Activated T-helper 2 cell treated with anti-CD3 and anti-CD28 coated beads, Interferon-gamma antibody, Interleukin-2, Interleukin-4, amounts not matched to agents 10 μg/mL and 5 μg/mL and 100 μg/mL, durations not matched to agents 14 hours and 24 hours and 36 hours (primary cell): ENCODE measurements at regions not wholly inside any gene's neighbourhood (a gene's known extent, or its start where the extent isn't known, plus 50 kb on each side); places are given as distances from the start of the nearest gene placed in this dataset.
"Not testable (repeated sequence)": the region's sequence is repeated elsewhere in the genome, so short reads cannot be mapped to it uniquely, and the experiment has no call there.

Source experiments
- DNase-seq: peaks from one replicate; pipeline ENCODE4 v3.0.0; 2021; ENCODE audit warnings: low spot score
- H3K27ac Mint-ChIP-seq: one replicate; pipeline ENCODE4 v1.8.0; 2021; ENCODE audit warnings: mixed read lengths
- H3K27me3 Mint-ChIP-seq: one replicate; pipeline ENCODE4 v1.8.0; 2021; ENCODE audit warnings: low read depth, mixed read lengths
- H3K36me3 Mint-ChIP-seq: one replicate; pipeline ENCODE4 v1.8.0; 2021; ENCODE audit warnings: low read depth, mixed read lengths
- H3K4me1 Mint-ChIP-seq: one replicate; pipeline ENCODE4 v1.8.0; 2021; ENCODE audit warnings: low read depth, mixed read lengths
- H3K4me3 Mint-ChIP-seq: one replicate; pipeline ENCODE4 v1.8.0; 2021; ENCODE audit warnings: low read depth, mild to moderate bottlenecking, moderate library complexity, mixed read lengths
- H3K9me3 Mint-ChIP-seq: one replicate; pipeline ENCODE4 v1.8.0; 2021; ENCODE audit warnings: mixed read lengths
- intact Hi-C: fragments of 100-400 bp; cut with micrococcal nuclease; formaldehyde crosslinking; loops from one replicate; pipeline ENCODE4 v1.15.1; 2023

DNA sequence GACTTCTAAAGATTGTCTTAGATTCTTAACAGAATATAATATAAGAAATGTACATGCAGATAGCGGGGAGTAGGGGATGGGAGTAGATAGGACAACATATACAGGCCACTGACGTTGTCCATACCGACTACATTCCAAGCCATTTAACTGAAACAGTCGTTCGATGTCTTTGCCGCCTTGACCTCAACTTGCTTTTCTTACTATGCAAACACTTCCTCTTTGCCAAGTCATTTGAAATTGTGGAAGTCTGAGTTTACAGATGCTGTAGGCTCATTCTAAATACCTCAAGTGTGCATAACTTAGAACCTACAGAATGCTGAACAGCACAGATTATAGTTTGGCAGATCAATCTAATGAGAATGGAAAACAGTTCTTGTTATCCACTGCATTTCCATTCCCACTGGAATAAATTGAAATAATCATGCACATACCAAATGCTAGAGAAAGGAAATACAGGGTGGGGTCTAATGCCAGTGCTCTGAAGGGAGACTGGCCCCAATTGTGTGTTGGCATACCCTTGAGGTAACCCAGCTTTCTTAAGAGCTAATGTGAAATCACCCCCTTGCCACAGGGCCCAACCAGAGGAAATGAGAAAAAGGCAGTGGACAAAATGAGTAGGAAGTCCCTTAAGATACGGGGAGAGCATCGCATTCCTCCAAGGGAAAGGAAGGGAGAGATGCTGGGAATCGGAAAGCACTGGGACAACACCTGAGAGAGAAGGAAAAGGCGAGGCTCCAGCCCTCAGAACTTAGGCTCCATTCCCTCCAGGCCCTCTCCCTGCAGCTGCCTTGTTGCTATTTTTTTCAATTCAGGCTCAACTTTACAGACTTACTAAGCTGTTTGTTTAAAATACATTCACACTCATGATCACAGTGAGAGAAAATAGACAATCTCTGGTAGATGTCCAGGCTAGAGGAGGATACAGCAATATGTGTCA, 380.9 kb upstream of the TMTC1 start:
- H3K4me1 Mint-ChIP-seq = no peaks in the 10 kb centered on the region
- no peak for DNase-seq
- no peaks in the 10 kb centered on the region for H3K36me3 Mint-ChIP-seq
- H3K27me3 Mint-ChIP-seq = peaks cover 1% of the 10 kb centered on the region
- no peaks in the 10 kb centered on the region for H3K9me3 Mint-ChIP-seq
- H3K4me3 Mint-ChIP-seq = no peak overlapping the region
- intact Hi-C loops = no loop called here
- H3K27ac Mint-ChIP-seq = no peak overlapping the region

DNA sequence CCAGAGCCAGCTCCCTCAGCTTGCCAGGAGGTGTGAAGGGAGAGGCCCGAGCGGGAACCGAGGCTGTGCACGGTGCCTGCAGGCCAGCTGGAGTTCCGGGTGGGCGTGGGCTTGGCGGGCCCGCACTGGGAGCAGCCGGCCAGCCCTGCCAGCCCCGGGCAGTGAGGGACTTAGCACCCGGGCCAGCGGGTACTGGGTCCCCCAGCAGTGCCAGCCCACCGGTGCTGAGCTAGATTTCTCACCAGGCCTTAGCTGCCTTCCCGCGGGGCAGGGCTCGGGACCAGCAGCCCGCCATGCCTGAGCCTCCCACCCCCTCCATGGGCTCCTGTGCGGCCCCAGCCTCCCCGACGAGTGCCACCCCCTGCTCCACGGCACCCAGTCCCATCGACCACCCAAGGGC, 373.1 kb upstream of the TMTC1 start:
- H3K27ac Mint-ChIP-seq, intact Hi-C loops, H3K27me3 Mint-ChIP-seq, H3K36me3 Mint-ChIP-seq, H3K4me1 Mint-ChIP-seq, DNase-seq, H3K4me3 Mint-ChIP-seq: not testable (repeated sequence)
- H3K9me3 Mint-ChIP-seq = peaks cover 13% of the 10 kb centered on the region

GRCh38 chr12:30155001-30155730, 371.4 kb upstream of the TMTC1 start:
- Mint-ChIP-seq H3K9me3 (peaks cover 17% of the 10 kb centered on the region), H3K4me3 (no peak overlapping the region), H3K36me3 (no peaks in the 10 kb centered on the region), H3K4me1 (no peaks in the 10 kb centered on the region), H3K27ac (no peak overlapping the region), H3K27me3 (no peaks in the 10 kb centered on the region)
- no peak for DNase-seq
- intact Hi-C loops = no loop called here

DNA sequence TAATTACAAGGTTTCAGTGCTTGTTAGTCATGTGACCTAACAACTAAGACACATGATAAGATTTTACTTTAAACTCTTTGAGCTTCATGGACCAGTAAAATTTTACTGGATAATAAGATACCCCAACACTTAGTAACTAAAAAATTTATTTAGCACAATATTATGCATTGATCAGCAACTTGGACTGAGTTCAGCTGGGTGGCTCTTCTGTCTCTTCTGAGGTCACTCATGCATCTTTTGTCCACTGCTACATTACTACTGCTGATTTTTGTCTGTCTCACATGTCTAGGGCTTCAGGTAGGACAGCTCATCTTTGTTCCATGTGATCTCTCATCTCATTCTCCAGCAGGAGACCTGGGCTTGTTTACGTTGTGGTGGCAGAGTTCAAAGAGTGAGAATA, 370.2 kb upstream of the TMTC1 start:
- H3K9me3 Mint-ChIP-seq = peaks cover 17% of the 10 kb centered on the region

GRCh38 chr12:30152705-30153104, 369.0 kb upstream of the TMTC1 start:
- intact Hi-C loops = no loop called here
- no peaks in the 10 kb centered on the region for H3K4me1 Mint-ChIP-seq
- no peak overlapping the region for H3K4me3 Mint-ChIP-seq
- H3K27ac Mint-ChIP-seq = no peak overlapping the region
- no peak for DNase-seq
- H3K27me3 Mint-ChIP-seq = no peaks in the 10 kb centered on the region
- no peaks in the 10 kb centered on the region for H3K36me3 Mint-ChIP-seq
- H3K9me3 Mint-ChIP-seq = peaks cover 17% of the 10 kb centered on the region

More for the DNA sequence above, 370.2 kb upstream of the TMTC1 start:
- H3K4me1 Mint-ChIP-seq = no peaks in the 10 kb centered on the region
- no peak overlapping the region for H3K27ac Mint-ChIP-seq
- DNase-seq = no peak
- no peak overlapping the region for H3K4me3 Mint-ChIP-seq
- no peaks in the 10 kb centered on the region for H3K27me3 Mint-ChIP-seq
- intact Hi-C loops = no loop called here
- no peaks in the 10 kb centered on the region for H3K36me3 Mint-ChIP-seq

DNA sequence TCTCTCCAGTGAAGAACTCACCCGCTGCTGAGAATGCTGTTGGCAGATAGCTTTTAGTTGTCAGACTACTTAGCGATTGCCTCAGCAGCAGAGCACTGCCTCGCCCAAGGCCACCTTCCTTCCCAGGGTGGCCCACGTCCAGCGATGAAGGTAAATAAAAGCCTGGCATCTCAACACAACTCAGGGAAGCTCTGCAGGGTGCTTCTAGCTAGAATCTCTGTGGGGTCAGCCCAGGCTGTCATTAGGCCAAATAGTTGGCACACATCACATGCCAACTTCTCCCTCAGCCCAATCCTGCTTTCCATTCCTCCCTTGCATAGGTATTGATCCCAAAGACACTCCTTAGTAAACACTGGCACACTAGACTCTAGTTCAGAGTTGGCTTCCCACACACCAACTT, 368.1 kb upstream of the TMTC1 start:
- Mint-ChIP-seq H3K4me3 (no peak overlapping the region), H3K27me3 (no peaks in the 10 kb centered on the region), H3K27ac (no peak overlapping the region), H3K4me1 (no peaks in the 10 kb centered on the region), H3K36me3 (no peaks in the 10 kb centered on the region), H3K9me3 (peaks cover 17% of the 10 kb centered on the region)
- DNase-seq = no peak
- intact Hi-C loops = no loop called here

- no peak overlapping the region for H3K27ac Mint-ChIP-seq
- intact Hi-C loops = no loop called here
Measured at GRCh38 chr12:30146561-30146960, 362.8 kb upstream of the TMTC1 start.

GRCh38 chr12:30145684-30146032, 361.9 kb upstream of the TMTC1 start:
- intact Hi-C loops = no loop called here
- no peak overlapping the region for H3K27ac Mint-ChIP-seq
- DNase-seq = no peak
- no peaks in the 10 kb centered on the region for H3K36me3 Mint-ChIP-seq
- H3K27me3 Mint-ChIP-seq = no peaks in the 10 kb centered on the region
- H3K4me3 Mint-ChIP-seq = no peak overlapping the region
- H3K9me3 Mint-ChIP-seq = no peaks in the 10 kb centered on the region
- no peaks in the 10 kb centered on the region for H3K4me1 Mint-ChIP-seq

More at GRCh38 chr12:30146561-30146960, 362.8 kb upstream of the TMTC1 start:
- Mint-ChIP-seq H3K4me1 (no peaks in the 10 kb centered on the region), H3K4me3 (no peak overlapping the region), H3K9me3 (peaks cover 3% of the 10 kb centered on the region), H3K36me3 (no peaks in the 10 kb centered on the region), H3K27me3 (no peaks in the 10 kb centered on the region)
- no peak for DNase-seq

- Mint-ChIP-seq H3K4me3 (no peak overlapping the region), H3K27ac (no peak overlapping the region), H3K4me1 (no peaks in the 10 kb centered on the region), H3K9me3 (no peaks in the 10 kb centered on the region), H3K27me3 (no peaks in the 10 kb centered on the region), H3K36me3 (no peaks in the 10 kb centered on the region)
- DNase-seq = no peak
- intact Hi-C loops = no loop called here
Measured at GRCh38 chr12:30144777-30145683, 361.3 kb upstream of the TMTC1 start.

- H3K36me3 Mint-ChIP-seq = no peaks in the 10 kb centered on the region
- DNase-seq = no peak
- H3K4me3 Mint-ChIP-seq = no peak overlapping the region
- no peaks in the 10 kb centered on the region for H3K4me1 Mint-ChIP-seq
- H3K9me3 Mint-ChIP-seq = no peaks in the 10 kb centered on the region
- H3K27ac Mint-ChIP-seq = no peak overlapping the region
- intact Hi-C loops = no loop called here
- no peaks in the 10 kb centered on the region for H3K27me3 Mint-ChIP-seq
Measured at GRCh38 chr12:30142301-30142700, 358.6 kb upstream of the TMTC1 start.

- Mint-ChIP-seq H3K4me1 (no peaks in the 10 kb centered on the region), H3K27me3 (no peaks in the 10 kb centered on the region), H3K27ac (no peak overlapping the region), H3K4me3 (no peak overlapping the region), H3K36me3 (no peaks in the 10 kb centered on the region), H3K9me3 (no peaks in the 10 kb centered on the region)
- intact Hi-C loops = no loop called here
- no peak for DNase-seq
Measured at GRCh38 chr12:30138483-30138882, 354.7 kb upstream of the TMTC1 start.

GRCh38 chr12:30136696-30137095, 353.0 kb upstream of the TMTC1 start:
- no peaks in the 10 kb centered on the region for H3K4me1 Mint-ChIP-seq
- no peak overlapping the region for H3K4me3 Mint-ChIP-seq
- H3K9me3 Mint-ChIP-seq = no peaks in the 10 kb centered on the region
- no peaks in the 10 kb centered on the region for H3K36me3 Mint-ChIP-seq
- no peaks in the 10 kb centered on the region for H3K27me3 Mint-ChIP-seq
- no peak overlapping the region for H3K27ac Mint-ChIP-seq
- intact Hi-C loops = no loop called here
- no peak for DNase-seq
